Uterus (tissue), 2 donors: ENCODE measurements at regions not wholly inside any gene's neighbourhood (a gene's known extent, or its start where the extent isn't known, plus 50 kb on each side); places are given as distances from the start of the nearest gene placed in this dataset.

Source experiments
- POLR2A ChIP-seq, 2 donors: fragments of 450-650 bp; IDR thresholded peaks; one replicate each; pipeline ENCODE4 v1.6.1; 2016; ENCODE audit warnings: antibody characterized with exemption in 2 of 2, mild to moderate bottlenecking in 1 of 2, moderate library complexity in 1 of 2
- TF ChIP-seq, protein P1 (sequence below), 4 experiments: fragments of 200-600 bp in 2 of 4; fragments of 450-650 bp in 2 of 4; sonication (generic) in 2 of 4; IDR thresholded peaks; one replicate each; pipeline ENCODE4 v1.5.1; 2016 to 2019; ENCODE audit warnings: antibody characterized with exemption in 4 of 4, mild to moderate bottlenecking in 2 of 4, moderate library complexity in 1 of 4

DNA sequence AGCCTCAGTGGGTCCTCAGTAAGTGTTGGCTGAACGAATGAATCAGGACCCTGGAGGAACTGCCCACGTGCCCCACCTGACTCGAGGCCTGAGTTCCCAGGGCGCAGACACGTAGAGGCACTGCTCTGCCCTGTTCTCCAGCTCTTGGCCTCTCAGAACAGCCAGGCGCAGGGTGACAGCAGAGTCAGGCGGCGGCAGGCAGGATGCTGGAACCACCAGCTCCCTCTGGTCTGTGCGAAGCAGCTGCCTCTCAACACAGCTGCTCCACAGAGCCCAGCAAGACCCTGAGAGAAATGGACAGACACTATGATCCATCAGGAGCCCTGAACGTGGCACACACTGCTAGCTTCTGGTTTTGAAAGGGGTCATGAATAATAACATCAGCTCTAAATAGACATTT is 53.1 kb upstream of the BCO1 start:
- TF ChIP-seq, protein P1, sequence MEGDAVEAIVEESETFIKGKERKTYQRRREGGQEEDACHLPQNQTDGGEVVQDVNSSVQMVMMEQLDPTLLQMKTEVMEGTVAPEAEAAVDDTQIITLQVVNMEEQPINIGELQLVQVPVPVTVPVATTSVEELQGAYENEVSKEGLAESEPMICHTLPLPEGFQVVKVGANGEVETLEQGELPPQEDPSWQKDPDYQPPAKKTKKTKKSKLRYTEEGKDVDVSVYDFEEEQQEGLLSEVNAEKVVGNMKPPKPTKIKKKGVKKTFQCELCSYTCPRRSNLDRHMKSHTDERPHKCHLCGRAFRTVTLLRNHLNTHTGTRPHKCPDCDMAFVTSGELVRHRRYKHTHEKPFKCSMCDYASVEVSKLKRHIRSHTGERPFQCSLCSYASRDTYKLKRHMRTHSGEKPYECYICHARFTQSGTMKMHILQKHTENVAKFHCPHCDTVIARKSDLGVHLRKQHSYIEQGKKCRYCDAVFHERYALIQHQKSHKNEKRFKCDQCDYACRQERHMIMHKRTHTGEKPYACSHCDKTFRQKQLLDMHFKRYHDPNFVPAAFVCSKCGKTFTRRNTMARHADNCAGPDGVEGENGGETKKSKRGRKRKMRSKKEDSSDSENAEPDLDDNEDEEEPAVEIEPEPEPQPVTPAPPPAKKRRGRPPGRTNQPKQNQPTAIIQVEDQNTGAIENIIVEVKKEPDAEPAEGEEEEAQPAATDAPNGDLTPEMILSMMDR (IDR thresholded peaks at IDR 0.05) = no peak
- no peak for TF ChIP-seq POLR2A (IDR thresholded peaks at IDR 0.05)
